Peyer's patch (tissue), 4 donors: ENCODE measurements at regions not wholly inside any gene's neighbourhood (a gene's known extent, or its start where the extent isn't known, plus 50 kb on each side); places are given as distances from the start of the nearest gene placed in this dataset.

Experiments used
- POLR2A ChIP-seq, 2 donors: fragments of 450-650 bp; IDR thresholded peaks; one replicate each; pipeline ENCODE4 v1.5.1; 2017; ENCODE audit warnings: antibody characterized with exemption in 2 of 2, mild to moderate bottlenecking in 2 of 2, moderate library complexity in 2 of 2
- TF ChIP-seq, protein P1 (sequence below), 6 experiments: fragments of 450-650 bp in 4 of 6; fragments of 200-600 bp in 2 of 6; sonication (generic) in 1 of 6; IDR thresholded peaks; one replicate each; pipeline ENCODE4 v1.5.1; 2017 to 2019; ENCODE audit warnings: antibody characterized with exemption in 6 of 6, mild to moderate bottlenecking in 3 of 6, moderate library complexity in 1 of 6

GRCh38 chr2:196407675-196408264, 231.7 kb upstream of the CCDC150 start:
- TF ChIP-seq, protein P1, sequence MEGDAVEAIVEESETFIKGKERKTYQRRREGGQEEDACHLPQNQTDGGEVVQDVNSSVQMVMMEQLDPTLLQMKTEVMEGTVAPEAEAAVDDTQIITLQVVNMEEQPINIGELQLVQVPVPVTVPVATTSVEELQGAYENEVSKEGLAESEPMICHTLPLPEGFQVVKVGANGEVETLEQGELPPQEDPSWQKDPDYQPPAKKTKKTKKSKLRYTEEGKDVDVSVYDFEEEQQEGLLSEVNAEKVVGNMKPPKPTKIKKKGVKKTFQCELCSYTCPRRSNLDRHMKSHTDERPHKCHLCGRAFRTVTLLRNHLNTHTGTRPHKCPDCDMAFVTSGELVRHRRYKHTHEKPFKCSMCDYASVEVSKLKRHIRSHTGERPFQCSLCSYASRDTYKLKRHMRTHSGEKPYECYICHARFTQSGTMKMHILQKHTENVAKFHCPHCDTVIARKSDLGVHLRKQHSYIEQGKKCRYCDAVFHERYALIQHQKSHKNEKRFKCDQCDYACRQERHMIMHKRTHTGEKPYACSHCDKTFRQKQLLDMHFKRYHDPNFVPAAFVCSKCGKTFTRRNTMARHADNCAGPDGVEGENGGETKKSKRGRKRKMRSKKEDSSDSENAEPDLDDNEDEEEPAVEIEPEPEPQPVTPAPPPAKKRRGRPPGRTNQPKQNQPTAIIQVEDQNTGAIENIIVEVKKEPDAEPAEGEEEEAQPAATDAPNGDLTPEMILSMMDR (IDR thresholded peaks at IDR 0.05) = no peak
- no peak for TF ChIP-seq POLR2A (IDR thresholded peaks at IDR 0.05)
